B cell (primary cell): ENCODE measurements at regions not wholly inside any gene's neighbourhood (a gene's known extent, or its start where the extent isn't known, plus 50 kb on each side); places are given as distances from the start of the nearest gene placed in this dataset.

Experiments used
- EZH2 ChIP-seq: IDR thresholded peaks from 2 replicates; pipeline ENCODE4 v1.6.1; 2012; ENCODE audit warnings: borderline replicate concordance, low read depth, mild to moderate bottlenecking, moderate library complexity, low read length; ENCODE audit not compliant: insufficient read depth, poor library complexity, severe bottlenecking
- TF ChIP-seq, protein P1 (sequence below): fragments of 200-600 bp; IDR thresholded peaks from one replicate; pipeline ENCODE4 v1.8.0; 2022; ENCODE audit warnings: antibody characterized with exemption, mild to moderate bottlenecking

DNA sequence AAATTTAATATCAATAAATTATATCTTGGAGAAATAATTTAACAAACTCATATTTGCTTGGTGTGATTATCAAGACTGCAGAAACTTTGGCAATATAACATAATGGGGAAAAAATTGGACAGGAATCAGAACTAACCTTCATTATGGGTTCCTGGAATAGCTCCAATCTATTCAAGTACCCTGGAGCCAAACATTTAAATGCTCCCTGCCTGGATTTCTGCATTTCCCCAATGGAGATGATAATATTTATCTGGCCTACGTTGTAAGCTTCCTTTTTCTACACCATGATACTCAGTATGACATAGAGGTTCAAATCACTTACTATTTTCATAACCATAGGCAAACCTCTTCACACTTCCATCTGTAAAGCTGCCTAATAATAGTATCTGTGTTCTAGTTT is 326.8 kb downstream of the TRIML1 start:
- TF ChIP-seq, protein P1, sequence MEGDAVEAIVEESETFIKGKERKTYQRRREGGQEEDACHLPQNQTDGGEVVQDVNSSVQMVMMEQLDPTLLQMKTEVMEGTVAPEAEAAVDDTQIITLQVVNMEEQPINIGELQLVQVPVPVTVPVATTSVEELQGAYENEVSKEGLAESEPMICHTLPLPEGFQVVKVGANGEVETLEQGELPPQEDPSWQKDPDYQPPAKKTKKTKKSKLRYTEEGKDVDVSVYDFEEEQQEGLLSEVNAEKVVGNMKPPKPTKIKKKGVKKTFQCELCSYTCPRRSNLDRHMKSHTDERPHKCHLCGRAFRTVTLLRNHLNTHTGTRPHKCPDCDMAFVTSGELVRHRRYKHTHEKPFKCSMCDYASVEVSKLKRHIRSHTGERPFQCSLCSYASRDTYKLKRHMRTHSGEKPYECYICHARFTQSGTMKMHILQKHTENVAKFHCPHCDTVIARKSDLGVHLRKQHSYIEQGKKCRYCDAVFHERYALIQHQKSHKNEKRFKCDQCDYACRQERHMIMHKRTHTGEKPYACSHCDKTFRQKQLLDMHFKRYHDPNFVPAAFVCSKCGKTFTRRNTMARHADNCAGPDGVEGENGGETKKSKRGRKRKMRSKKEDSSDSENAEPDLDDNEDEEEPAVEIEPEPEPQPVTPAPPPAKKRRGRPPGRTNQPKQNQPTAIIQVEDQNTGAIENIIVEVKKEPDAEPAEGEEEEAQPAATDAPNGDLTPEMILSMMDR: no peak
- TF ChIP-seq EZH2: no peak
